ENCODE measurements at regions not wholly inside any gene's neighbourhood (a gene's known extent, or its start where the extent isn't known, plus 50 kb on each side); places are given as distances from the start of the nearest gene placed in this dataset.

DNA sequence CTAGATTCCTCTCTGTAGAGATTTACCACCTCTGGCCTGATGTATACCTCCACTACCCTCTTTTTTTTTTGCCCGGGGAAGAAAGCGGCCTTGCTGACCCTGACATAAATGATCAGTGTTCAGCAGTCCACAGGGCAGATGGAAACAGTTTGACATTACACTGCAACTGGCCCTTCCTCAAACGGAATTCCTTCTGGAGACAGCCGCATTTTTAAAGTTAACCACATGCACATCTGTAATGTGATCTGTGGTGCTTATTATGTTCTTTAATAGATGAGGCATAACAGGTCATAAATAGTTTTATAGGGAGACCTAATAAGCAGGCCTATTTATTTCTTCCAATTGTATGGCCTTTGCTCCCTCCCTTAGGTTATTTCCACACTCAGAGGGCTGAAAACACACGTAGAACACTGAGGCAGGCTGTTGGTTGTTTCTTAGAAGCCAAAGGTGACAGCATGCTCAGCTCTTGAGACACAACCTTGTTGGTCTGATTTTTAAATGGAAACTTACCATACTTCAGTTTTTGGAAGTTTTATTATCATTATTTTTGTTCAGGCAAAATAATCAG lies 84.0 kb upstream of the APC start:
- DNase-seq (ENCODE audit: low spot score): no peak
- no peak for FAIRE-seq

DNA sequence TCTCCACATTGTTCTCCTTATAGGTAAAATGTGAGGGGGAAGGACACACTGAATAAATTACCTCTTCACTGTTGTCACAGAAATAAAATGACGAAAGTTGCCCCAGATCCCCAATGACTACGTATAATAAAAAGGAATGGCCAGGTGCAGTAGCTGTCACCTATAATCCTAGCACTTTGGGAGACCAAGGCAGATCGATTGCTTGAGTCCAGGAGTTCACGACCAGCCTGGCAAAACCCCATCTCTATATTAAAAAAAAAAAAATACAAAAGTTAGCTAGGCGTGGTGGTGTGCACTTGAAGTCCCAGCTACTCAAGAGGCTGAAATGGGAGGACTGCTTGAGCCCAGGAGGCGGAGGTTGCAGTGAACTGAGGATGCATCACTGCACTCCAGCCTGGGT lies 82.2 kb upstream of the APC start:
- no peak for FAIRE-seq
- DNase-seq (ENCODE audit: low spot score): no peak

DNA sequence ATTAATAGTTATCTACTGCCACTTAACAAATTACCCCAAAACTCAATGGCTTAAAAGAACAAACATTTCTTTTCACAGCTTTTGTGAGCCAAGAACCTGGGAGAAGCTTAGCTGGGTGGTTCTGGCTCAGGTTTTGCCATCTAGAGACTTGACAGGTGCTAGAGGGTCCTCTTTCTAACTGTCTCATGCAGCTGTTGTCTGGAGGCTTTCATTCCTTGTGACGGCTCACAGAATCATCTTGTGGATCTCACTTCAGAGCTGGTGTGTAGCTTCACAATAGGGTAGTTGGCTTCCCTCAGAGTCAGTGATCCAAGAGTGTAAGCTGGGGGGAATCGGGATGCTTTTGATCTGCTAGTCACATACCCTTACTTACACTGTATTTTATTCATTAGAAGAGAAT lies 81.2 kb upstream of the APC start:
- no peak for FAIRE-seq

DNA sequence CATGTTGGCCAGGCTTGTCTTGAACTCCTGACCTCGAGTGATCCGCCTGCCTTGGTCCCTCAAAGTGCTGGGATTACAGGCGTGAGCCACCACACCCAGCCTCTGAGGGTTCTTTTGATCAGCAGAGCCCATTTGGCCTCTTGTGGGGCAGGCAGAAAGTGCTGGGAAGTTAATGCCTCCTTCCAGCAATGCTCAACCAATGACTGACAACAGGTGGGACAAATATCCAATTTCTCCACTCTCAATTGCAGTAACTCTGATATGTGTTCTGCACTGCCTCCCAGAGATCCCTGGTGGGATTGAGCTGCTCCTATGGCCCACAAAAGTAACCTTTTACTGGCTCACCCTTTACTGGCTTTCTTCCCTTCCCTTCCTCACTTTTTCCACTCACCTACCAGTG lies 79.9 kb upstream of the APC start:
- FAIRE-seq (no peak), DNase-seq (ENCODE audit: low spot score) (no peak)

More for the DNA sequence above, 81.2 kb upstream of the APC start:
- DNase-seq (ENCODE audit: low spot score): no peak

DNA sequence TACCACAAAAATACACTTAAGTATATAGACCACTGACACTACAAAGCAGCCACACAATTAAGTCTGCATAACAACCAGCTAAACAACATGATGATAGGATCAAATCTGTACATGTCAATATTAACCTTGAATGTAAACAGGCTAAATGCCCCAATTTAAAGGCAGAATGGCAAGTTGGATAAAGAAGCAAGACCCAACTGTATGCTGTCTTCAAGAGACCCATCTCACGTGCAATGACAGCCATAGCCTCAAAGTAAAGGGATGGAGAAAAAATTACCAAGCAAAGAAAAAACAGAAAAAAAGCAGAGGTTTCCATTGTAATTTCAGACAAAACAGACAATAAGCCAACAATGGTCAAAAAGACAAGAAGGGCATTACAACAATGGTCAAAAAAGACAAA lies 77.3 kb upstream of the APC start:
- no peak for FAIRE-seq
- no peak for DNase-seq (ENCODE audit: low spot score)

DNA sequence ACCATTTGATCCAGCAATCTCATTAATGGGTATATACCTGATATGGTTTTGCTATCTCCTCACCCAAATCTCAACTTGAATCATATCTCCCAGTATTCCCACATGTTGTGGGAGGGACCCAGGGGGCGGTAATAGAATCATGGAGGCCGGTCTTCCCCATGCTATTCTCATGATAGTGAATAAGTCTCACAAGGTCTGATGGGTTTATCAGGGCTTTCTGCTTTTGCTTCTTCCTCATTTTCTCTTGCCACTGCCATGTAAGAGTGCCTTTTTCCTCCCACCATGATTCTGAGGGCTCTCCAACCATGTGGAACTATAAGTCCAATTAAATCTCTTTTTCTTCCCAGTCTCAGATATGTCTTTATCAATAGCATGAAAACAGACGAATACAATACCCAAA lies 74.5 kb upstream of the APC start:
- no peak for FAIRE-seq

DNA sequence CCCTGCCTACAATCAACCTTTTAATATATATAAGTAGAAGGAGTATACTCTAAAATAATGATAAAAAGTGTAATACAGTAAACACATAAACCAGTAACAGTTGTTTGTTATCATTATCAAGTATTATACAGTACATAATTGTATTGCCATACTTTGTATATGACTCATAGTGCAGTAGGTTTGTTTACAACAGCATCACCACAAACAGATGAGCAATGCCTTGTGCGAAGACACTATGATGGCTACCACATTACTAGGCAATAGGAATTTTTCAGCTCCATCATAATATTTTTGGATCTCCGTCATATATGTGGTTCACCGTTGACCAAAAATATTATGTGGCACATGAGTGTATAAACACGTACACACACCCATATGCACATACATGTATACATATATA lies 69.7 kb upstream of the APC start:
- no peak for FAIRE-seq
- DNase-seq (ENCODE audit: low spot score): no peak

More for the DNA sequence above, 74.5 kb upstream of the APC start:
- DNase-seq (ENCODE audit: low spot score): no peak

DNA sequence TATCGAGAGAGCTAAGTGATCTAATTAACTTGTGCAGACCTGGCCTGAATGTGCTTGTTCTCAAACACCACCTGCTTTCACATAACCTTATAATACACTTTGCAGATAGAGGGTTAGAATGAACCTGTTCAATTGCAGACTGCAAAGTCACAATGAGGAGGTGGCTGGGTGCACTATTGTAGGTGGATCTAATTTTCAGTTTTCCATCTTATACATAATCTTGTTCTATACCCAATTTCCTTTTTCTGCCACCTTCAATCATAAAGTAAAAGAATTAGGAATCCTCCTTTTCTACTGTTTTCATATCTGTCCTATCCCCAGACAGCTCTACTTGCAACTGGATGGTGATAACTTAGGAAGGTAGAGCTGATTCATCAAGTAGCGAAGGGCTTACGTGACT lies 68.8 kb upstream of the APC start:
- no peak for FAIRE-seq
- DNase-seq (ENCODE audit: low spot score): no peak

DNA sequence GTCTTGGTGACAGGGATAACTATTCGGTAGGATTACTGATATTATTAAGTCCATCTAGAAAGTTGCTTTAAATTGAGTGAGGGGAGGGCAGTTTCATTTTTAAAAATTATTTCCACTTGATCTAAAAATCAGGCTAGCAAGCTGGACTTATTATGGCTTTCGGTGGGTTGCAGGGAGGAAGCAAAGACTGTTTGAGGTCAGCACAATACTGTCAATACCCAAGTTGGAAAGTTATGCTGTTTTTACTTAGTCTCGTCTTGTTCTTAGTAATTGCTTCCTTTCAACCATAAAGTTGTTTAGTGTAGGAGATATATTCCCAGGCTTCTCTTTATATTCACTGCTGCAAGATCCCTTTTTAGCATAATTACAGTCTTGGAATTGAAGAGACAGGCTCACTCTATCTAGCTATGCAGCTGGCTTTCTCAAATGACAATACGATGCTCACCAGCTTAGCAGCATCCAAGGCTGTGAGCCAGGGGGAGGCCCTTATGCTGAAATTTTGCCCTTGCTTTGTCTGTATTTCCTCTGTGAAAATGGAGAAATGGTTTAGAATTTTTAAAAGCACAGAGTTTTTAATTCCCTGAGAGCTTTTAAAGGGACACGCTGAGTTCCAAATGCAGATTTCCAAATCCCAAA lies 68.2 kb upstream of the APC start:
- FAIRE-seq: no peak

DNA sequence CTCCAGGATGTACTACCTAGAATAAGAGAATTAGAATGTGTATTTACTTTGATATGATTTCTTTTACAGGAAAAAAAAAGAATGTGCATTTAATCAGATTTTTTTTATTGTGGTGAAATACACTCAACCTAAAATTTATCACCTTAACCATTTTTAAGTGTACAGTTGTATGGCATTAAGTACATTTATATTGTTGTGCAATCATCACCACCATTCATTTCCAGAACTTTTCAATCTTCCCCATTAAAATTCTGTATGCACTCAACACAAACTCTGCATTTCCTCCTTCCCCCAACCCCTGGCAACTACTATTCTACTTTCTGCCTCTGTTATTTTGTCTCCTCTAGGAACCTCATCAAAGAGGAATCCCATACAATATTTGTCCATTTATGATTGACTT lies 66.0 kb upstream of the APC start:
- no peak for DNase-seq (ENCODE audit: low spot score)
- no peak for FAIRE-seq

More for the DNA sequence above, 68.2 kb upstream of the APC start:
- DNase-seq (ENCODE audit: low spot score): no peak

DNA sequence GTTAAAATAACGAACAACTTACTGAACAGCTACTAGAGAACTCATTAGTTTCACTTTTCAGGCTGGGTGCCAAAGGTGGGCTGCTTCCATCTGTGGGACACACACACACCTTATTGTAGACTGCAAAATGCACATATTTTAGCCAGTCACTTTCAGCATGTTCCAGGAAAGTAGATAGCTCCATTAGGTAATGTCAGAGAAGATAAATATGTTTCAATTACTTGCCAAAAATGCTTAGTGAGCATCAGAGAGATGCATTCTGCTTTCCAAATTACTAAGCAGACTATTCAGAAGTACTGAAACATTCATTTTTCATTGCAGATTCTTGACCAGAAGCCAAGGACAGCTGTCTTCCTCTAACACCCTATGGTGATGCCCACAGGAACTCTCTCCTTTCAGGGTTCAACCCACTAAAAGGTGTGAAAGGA lies 56.2 kb upstream of the APC start:
- no peak for FAIRE-seq
- DNase-seq (ENCODE audit: low spot score): no peak

DNA sequence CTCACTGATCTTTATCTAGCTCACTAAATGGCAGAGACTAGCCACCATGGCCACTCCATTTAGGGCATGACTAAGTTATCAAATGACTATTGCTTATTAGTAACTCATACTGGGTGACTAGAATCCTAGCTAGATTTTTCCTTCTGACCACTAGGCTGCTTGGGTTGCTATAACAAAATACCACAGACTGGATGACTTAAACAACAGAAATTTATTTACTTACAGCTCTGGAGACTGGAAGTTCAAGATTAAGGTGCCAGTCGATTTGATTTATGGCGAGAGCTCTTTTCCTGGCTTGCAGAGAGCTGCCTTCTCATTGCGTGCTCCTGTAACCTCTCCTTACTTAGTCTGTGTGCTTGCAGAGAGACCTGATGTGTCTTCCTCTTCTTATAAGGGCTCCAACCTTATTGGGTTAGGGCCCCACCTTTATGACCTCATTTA lies 55.0 kb upstream of the APC start:
- no peak for DNase-seq (ENCODE audit: low spot score)
- no peak for FAIRE-seq

DNA sequence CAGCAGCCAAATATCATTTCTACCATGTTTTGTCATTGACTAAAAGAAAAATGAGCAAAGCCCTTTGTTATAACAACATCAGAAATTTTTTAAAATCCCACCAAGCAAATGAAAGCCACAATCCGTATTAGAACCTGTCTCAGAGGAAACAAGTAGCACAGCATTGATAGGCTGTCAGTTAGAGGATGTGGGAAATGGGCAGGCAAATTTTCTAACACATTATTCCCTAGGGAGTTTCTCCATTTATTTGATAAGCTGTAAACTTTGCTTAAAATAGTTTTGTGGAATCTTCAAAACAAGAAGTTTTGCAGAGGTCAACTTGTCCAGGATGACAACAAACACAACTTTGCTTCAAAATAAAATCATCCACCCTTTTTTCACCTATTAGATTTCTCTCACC lies 53.6 kb upstream of the APC start:
- no peak for DNase-seq (ENCODE audit: low spot score)

DNA sequence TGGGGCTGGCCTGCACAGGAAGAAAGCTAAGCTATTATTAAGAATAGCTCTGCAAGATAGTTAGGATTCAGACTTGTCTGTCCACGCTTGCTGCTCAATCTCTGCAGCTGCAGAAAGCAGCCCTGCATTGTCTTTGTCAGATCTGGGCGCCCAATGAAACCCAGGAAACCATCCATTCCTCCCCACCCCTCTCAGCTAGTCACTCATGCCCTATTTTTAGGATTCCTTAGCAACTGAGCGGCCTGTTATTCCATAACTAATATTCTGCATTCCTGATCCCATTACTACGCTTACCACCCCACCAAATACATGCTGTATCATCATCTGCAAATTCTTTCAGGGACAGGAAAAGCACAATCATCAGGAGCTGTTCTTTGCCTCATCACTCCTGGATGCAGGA lies 52.9 kb upstream of the APC start:
- FAIRE-seq (no peak), DNase-seq (ENCODE audit: low spot score) (no peak)

More for the DNA sequence above, 53.6 kb upstream of the APC start:
- FAIRE-seq: no peak

DNA sequence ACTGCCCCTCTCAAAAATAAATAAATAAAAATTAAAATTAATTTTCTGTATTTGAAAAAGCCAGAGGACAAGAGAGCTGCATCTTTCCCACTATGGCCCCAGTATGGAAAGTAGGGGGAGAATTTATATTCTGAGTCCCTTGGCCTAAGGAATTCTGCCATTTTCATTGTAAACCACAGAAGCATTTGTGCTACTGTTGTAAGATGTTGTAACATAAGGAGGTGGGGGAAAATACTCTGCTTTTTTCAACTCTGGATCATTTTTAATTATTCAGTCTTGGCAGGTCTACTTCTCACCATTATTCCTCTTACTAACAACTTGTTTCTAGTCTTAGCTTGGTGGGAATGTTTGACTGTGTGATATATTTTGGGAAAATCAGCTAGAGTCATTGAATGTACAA lies 52.3 kb upstream of the APC start:
- DNase-seq (ENCODE audit: low spot score) (no peak), FAIRE-seq (no peak)

DNA sequence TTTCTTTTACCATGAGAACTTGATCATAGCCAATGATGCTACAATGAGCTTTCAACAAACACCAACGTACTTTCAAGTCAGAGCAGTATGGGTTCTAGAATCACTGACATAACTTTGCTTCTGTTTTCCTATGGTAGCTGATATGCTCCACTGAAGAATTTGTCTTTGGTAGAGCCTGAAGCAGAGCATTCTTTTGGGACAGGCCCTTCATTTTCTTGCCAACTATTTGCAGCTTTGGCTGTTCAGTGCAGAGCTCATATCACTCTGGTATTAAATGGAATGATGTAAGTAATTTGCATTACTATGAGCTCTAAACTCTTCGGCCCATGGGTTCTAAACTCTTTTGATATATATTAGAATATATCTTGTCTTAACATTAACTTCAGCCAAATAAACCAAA lies 51.8 kb upstream of the APC start:
- FAIRE-seq (no peak), DNase-seq (ENCODE audit: low spot score) (no peak)

DNA sequence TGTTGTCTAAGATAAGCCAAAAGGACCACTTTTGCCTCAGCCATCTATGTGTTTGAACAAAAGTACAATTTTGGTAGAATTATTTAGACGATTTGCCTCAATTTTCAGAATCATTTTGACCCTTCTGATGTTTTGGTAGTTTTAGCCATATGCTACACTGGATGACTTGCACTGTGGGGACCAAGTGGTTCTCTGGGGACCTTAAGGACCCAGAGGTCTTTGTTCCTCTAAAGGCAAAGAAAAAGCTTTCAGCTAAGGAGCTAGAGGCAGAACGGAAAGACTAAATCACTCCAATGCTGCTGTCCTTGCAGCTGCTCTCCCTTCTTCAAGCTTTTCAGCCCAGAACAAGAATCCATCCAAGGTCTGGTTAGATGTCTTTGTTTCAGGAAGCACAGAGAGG lies 51.0 kb upstream of the APC start:
- no peak for FAIRE-seq
- no peak for DNase-seq (ENCODE audit: low spot score)

DNA sequence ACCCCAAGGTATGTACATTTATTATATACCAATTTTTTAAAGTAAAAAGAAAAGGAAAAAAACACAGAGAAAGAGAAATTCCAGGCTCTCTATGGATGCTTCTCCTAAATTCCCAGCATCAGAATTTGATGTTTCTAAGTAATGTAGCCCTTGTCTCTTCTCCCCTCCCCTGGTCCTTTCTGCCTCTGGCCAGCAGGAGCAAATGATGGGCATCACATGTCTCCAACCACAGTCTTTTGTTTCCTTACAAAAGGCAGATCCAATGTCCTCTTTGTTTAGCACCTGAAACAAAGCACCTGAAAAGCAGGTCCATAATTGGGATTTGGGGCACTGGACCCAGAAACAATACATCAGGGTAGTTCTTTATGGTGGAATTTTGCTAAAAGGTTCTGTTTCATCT lies 50.4 kb upstream of the APC start:
- DNase-seq (ENCODE audit: low spot score) (no peak), FAIRE-seq (no peak)
